Renal cortical epithelial cell (primary cell): ENCODE measurements at regions not wholly inside any gene's neighbourhood (a gene's known extent, or its start where the extent isn't known, plus 50 kb on each side); places are given as distances from the start of the nearest gene placed in this dataset.
"Not testable (repeated sequence)": the region's sequence is repeated elsewhere in the genome, so short reads cannot be mapped to it uniquely, and the experiment has no call there.

ENCODE experiments used
- DNase-seq: peaks from one replicate; pipeline ENCODE4 v3.0.0-alpha.2; 2011; ENCODE audit warnings: low read depth

DNA sequence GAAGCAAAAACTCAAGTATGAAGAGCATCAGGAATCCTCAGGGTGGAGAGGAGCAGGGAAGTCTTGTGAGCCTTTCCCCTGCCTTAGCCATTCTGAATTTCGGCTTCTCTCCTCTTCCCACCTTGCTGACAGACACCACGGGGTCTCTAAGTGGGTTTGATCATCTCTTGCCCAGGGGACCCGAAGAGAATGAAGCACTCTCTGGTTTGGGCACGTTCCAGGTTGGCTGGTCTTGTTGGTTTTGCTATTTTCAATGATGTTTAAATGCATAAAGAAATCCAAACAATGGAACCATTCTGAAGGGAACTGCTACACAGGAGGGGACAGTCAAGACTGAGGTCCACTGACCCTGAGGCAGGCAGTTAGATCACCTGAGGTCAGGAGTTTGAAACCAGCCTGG is 131.7 kb downstream of the PXDC1 start:
- no peak for DNase-seq

DNA sequence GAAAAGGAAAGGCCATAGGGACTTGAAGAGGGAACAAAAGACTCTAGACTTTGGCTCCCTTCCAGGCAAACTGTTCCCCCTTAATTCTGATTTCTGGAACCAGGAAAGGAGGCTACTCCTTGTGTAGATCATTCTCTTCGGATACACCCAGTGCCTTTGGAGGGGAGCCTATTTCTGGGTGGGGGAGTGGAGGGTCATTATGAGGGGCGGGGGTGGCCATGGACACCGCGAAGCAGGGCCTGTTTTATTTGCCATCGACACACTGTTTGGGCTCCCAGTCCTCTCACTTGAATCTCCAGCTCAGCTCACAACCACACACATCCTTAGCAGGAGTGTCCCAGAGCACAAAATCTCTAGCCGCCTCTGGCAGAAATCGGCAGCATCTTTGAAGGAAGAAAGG is 132.3 kb downstream of the PXDC1 start:
- no peak for DNase-seq

DNA sequence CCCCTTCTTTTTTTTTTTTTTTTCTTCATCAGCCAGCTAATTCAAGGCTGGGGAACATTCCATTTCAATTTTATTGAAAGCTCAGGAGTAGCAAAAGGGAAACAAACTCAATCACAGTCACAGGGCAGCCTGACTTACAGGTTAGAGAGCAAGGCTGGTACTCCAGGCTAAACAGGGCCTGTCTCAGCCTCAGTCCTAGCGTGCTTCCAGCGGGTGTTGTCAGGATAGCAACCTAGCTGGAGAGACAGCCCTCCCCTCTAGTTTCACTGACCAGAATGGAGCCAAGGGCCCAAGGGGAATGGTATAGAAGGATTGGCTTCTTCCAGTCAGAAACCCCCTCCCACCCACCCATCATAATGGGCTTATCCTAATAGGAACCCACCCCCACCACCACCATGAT is 132.9 kb downstream of the PXDC1 start:
- DNase-seq: no peak

DNA sequence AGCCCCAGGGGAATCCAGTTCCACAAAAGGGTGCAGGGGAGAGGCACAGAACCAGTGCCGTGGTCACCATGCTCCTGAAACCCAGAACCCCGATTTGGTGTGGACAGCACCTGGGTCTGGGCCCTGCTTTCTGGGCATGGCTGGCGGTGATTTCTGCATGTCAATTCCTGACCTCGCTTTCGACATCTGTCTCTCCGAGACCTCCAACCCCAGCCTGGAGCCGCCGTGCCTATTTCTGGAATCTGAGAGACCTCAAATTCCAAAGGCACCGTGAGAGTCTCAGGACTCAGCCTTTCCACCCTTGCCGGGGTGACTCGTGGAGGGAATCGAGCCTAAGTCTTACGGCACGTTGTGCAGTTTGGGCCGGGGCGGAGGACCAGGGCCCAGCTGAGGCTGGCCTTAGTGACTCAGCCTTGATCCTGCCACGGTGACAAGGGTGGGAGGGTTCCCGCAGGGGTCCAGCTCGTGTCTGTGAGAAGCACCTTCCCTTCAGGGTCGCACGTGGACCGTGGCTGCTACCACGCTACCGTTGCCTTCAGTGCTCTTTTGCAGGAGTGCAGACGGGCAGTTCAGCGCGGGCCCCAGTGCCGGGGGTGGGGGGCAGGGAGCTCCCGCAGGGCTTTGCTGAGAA is 133.7 kb downstream of the PXDC1 start:
- no peak for DNase-seq

DNA sequence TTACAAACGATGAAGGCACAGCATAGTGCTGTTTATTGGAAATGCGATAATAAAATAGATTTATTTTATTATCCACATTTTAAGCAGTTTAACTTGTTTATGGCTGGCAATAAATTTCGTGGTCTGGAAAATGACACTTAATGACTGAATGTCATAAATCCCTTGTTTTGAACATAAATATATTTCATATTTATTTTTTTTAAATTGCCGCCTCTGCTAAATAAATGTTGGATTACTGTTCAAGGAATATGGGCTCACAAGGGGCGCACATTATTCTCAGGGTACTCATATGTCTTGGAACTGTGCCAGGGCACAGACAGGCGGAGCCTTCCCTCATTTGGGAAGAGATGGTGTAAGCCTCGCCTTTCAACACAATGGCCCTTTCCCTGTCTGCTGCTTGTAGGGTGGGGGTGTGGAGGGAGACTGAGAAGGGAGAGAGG is 134.3 kb downstream of the PXDC1 start:
- no peak for DNase-seq

DNA sequence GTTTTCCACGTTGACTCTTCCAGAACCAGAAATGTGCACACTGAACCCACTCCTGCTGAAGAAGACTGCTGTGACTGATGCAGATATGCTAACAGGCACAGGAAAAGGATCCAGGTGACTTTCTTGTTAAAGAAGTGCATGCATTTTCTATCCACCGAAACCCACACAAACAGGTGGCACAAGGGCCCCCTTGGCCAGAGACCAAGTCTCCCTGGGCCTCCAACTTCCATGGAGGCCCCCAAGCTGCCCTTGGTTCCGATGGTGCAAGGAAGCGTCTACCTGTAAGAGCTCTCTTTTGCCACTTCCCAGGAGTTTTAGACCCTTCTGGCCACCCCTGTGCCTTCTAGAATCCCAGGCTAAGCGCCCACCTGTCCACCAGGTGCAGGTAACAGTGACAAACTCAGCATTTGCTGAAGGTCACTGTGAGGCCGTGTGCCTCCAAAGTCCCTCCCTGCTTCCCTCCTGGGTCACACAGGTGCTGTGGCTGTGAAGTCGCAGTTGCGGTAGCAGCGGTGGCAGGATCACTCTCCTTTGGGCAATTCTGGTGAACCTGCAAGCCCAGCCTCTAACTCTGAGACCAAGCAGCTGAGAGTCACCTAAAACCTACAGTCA is 134.8 kb downstream of the PXDC1 start:
- DNase-seq: no peak

DNA sequence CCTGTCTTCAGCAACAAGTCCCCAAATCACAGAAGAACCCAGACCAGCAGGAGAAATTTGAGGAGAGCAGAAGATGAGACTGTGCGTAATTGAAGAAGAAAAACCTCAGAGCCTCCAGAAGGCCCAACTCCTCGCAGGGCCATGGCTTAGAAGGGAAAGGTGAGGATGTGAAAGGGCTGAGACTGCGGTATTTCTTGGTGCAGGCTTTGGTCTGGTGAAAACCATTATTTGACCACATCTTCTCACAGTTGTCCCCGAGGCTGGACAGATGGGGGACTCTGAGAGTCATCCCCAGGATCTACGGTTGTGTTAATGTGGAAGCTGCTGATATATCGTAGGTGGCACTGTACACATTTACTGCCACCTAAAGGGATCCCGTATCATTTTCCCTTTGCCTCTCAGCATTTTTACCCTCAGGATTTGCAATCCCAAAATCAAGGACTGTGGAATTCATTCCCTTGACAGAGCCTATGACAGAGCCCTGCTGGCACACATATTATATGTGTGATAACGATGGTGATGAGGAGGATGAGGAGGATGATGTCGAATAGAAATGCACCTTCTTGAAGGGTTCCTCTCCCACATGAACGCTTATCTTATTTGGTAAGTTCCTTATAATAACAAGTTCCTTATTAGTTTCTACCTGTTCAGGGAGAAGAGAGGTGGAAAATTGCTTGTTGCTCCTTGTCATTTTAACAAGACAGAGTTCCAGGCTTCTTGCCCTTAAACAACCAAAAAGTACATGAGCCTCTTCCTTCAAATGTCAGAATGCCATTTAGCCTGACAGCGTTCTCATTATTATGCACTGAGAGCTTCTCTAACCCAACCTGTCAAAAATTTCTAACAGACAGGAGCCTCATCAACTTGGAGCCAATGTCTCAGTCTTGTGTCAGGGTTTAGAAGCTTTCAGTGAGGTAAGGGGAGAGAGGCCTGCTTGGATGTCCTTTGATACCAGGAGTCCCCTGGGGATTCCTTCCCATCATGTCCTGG is 135.8 kb downstream of the PXDC1 start:
- no peak for DNase-seq

DNA sequence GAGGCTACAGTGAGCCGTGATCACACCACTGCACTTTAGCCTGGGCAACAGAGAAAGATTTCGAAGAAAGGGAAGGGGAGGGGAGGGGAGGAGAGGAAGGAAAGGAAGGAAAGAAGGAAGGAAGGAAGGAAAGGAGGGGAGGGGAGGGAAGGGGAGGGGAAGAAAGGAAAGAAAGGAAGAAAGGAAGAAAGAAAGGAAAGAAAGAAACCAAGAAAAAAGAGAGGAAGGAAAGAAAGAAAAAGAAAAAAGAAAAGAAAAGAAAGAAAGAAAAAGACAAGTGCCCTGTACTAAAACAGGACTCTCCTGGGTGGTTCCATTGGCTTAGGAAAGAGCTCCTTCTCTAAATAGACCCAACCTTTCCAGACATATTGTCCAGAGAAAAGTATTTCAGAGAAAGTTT is 136.6 kb downstream of the PXDC1 start:
- no peak for DNase-seq

DNA sequence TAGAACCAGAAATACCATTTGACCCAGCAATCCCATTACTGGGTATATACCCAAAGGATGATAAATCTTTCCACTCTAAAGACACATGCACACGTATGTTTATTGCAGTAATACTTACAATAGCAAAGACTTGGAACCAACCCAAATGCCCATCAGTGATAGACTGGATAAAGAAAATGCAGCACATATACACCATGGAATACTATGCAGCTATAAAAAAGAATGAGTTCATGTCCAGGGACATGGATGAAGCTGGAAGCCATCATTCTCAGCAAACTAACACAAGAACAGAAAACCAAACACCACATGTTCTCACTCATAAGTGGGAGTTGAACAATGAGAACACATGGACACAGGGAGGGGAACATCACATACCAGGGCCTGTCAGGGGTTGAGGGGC is 137.9 kb downstream of the PXDC1 start:
- DNase-seq: not testable (repeated sequence)

DNA sequence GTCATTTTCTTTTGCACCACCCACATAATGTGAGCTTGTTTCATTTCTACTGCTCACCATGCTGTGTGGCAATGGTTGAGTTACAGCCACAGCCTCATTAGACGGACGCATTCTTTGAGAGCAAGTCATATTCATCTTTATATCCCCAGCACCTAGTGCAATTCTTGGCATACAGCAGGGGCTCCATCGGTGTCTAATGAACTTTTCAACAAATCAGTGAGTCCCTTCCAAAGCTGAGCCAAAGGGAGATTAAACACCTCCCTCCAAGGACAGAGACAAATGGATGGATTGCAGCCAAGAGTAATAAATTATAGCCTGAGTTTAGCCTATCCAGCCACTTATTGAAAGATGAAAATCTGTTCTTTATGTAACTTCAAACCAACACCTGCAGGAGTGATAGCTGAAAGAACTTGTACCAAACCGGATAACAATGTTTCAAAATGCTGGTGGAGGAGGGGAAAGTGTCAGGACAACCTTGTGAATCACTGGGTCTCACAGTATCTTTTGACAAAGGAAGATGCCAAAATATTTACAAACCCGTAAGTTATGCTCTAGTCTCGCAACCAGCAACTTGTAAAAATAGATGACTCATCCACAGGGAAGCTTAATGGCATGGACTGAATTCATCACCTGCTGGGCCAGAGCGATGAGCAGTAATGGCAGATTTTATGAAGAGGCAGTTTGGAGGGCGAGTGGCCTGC is 139.0 kb downstream of the PXDC1 start:
- peak; percentile 65 for DNase-seq

DNA sequence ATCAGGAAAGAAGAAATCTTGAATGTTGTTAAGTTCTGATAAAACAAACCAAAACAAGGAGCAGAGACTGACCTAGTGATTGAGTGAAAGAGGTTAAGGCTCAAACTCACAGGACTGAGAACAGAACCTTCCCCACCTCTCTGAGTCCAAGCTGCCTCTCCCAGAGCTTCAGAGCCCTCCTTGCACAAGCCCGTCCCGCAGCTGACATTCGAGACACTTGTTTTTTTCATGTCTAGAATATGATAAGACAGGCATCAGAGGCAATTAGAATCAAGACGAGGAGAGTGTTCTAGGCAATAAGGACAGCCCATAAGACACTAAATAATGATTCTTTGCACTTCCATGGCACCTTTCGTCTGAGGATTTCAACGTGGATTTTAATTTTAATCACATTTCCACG is 140.6 kb downstream of the PXDC1 start:
- no peak for DNase-seq

DNA sequence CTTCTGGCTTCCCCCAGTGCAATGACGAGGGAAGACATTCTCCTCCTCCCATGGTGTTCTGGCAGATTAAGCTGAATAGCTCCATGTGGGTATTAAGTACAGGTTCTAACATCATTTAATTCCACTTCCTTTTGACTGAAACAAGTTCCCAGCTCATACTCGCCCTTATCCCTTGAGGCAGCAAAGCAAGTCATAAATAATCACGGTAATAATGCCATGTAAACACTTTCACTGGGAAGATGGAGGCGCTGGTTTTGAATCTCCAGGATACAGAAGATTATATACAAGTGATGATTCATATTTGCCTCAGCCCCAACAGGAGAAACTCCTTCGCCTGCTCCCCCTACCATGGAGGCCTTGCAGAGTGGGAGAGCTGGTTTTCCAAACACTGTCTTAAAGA is 141.3 kb downstream of the PXDC1 start:
- DNase-seq: no peak

DNA sequence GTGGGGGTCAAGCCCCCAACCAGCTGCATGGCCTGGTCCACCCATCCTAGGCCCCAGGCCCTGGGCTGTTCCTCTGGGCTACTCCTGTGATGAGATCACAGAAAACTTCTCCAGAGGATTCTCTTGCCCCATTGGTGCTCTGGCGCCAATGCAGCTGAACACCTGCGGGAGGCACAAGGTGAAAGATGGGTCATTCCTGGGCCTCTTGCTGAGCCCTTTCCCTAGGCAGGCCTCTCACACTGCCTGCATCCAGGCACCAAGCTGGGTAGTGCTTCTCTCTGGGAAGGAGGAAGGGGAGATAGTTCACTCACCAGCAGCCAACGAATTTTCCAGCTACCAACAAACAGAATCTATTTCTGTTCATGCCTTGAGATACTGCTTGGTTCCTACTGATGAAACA is 142.1 kb downstream of the PXDC1 start:
- DNase-seq: no peak

DNA sequence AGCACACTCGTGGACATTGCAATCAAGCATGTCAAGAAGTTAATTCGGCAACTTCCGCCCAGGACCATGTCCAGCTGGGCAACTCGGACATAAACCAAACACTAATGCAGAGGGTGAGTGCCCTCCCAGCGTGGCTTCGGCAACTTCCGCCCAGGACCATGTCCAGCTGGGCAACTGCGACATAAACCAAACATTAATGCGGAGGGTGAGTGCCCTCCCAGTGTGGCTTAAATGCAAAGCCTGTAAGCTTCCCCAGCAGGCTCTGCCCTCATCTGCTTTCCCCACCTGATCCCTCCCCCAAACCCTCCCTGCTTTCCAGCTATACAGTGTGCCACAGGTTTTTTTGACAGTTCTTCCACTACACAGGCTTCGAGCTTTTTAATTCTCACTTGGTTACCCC is 143.4 kb downstream of the PXDC1 start:
- no peak for DNase-seq

DNA sequence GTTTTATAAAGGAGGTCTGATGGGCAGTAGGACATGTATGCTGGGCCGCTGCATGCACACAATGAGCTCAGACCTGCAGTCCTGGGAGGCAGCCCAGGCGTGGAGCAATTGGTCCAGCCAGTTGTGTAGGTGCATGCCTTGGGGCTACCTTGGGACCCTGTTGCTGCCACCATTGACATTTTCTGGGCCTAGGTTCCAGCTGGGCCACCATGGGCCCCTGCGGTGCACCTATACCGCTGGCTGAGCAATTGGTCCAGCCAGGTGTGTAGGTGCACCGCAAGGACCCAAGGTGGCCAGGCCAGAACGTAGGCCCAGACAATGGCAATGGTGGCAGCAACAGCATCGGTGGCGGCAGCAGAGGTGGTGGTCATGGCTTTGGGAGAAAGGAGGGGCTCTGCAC is 143.9 kb downstream of the PXDC1 start:
- no peak for DNase-seq

DNA sequence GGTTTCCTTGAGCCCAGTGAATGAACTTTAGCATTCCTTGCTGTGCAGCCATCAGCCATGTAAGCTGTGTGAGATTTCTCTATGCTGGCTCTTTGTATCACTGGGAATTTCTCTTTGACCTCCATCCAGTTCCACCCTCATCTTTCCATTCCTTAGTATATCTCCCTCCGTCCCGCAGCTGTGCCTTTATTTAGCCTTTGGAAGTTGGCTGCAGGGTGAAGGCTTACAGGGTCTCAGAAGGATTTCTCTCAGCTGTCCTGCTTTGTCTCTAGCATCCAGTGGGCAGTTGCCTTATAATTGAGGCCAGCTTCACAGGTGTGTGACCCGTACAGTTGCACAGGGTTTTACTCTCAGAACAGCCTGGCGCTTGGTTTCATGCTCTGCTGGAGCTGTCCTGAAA is 144.3 kb downstream of the PXDC1 start:
- no peak for DNase-seq

DNA sequence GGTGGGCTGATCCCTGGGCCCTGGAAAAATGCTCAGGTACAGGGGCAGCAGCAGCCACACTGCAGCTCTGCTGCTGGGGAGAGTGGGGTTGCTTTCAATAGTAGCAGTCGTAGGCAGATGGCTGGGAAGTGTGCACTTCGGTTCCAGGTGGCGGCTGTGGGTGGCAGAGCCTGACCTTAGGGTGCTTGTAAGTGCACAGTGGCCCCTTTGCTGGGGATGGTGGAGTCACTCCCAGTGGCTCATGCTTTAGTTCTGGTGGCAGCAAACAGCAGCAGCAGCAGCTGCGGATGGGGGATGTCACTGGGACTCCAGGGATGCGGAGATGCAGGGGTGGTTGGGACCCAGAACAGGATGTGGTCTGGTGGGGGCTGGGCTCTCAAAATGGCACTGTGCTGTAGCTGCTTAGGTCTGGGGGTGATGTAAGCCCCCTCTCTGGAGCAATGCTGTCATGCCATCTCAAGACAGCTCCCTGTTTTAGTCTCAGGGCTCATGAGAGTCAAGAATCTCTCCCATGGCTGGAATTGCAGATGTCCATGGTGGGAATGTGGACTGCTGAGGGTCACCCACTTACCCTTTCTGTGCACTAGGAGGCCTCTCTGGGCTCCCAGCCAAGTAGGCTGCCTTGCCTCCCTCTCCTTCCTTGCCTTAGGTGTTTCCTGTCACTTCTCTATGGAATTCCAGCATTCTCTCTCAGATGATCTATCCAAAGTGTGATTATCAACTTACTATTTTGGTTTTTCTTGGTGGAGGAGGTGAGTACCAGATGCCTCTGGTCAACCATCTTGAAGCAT is 146.7 kb upstream of the SLC22A23 start:
- no peak for DNase-seq

DNA sequence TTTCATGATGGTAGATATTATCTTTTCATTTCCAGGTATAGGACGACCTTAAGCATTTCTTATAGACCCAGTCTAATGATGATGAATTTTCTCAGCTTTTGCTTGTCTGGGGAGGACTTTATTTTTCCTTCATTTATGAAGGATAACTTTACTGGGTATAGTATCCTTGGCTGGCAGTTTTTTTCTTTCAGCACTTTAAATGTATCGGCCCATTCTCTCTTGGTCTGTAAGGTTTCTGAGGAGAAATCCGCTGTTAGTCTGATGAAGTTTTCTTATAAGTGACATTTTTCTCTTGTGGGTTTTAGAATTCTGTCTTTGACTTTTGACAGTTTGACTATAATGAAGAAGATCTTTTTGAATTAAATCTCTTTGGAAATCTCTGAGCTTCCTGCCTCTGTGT is 144.7 kb upstream of the SLC22A23 start:
- DNase-seq: no peak

DNA sequence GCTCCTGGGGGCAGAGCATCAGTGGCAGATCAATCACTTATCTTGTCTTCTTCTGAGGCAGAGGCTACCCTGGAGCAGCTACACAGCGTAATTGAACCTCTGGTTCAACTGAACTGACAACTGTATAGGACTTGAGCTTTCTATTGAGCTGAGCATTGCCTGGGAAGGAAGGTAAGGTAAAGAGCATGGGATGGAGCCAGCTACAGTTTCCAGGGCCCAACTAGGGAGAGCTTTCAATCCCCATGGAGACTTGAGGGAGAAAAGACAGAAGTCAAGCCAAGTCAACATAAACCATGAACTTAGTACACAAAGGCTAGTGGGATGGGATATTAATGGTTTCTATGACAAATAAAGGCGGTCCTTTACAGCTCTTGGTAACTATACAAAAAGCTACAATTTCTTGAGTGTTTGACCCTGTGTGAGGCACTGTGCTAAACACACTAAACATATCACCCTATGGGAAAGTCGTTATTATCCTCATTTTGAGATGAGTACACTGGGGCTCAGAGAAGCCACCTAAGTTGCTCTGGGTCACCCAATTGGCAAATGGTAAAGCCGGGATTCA is 140.7 kb upstream of the SLC22A23 start:
- DNase-seq: no peak

DNA sequence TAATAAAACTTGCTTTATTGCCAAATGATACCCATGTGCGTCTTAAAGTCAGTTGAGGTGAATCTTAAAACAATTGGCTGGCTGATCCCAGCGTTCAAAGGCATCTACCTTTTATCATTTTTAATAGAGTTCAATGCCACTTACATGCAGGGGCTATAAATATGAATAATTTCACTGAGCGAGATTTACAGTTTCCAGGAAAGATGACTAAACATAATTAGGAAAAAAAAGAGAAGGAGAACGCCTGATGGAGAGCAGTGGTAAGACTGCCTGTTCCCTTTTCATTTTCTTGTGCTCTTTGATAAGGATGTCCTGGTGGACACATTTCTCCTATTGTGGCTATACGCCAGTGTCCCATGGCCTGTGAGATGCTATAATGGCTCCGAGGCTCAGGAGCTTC is 139.9 kb upstream of the SLC22A23 start:
- no peak for DNase-seq

DNA sequence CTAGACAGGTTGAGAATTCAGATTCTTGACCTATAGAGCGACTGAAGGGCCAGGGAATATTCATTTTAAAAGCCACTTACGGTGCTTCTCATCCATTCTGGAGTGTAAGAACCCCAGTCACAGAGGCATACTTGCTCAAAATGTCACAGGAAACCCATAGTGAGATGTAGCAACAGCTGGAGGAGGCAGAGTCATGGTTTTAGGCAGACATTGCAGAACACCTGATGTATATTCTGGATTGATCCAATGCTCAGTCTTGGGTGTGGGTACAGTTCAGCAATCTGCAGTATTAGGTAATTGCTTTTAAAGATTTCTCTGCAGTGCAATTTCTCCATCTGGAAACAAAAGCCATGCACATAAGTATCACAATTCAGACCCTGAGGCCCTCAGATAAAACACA is 137.4 kb upstream of the SLC22A23 start:
- no peak for DNase-seq
